ENCODE measurements at regions not wholly inside any gene's neighbourhood (a gene's known extent, or its start where the extent isn't known, plus 50 kb on each side); places are given as distances from the start of the nearest gene placed in this dataset.

- no peak for TF ChIP-seq CTCF (IDR thresholded peaks at IDR 0.05; ENCODE audit: insufficient read depth, low read depth, low read length)
- TF ChIP-seq EZH2 (IDR thresholded peaks at IDR 0.05; ENCODE audit: insufficient read depth, low read length), result no peak
Measured at GRCh38 chr18:39846265-39846664, 2108.8 kb upstream of the PIK3C3 start.
